ENCODE measurements at regions not wholly inside any gene's neighbourhood (a gene's known extent, or its start where the extent isn't known, plus 50 kb on each side); places are given as distances from the start of the nearest gene placed in this dataset.
"Not testable (repeated sequence)": the region's sequence is repeated elsewhere in the genome, so short reads cannot be mapped to it uniquely, and the experiment has no call there.

- Mint-ChIP-seq H3K27ac (no peak overlapping the region), H3K4me1 (no peaks in the 10 kb centered on the region), H3K9me3 (no peaks in the 10 kb centered on the region), H3K36me3 (no peaks in the 10 kb centered on the region), H3K27me3 (no peaks in the 10 kb centered on the region), H3K4me3 (no peak overlapping the region)
- ATAC-seq (ENCODE audit: low read depth) (no peak), DNase-seq (no peak)
- POLR2A ChIA-PET: no interaction called here
Observed at GRCh38 chr4:164239976-164240375, 514.0 kb upstream of the SMIM31 start.

GRCh38 chr4:164251257-164251656 is 502.7 kb upstream of the SMIM31 start:
- no peak overlapping the region for H3K27ac Mint-ChIP-seq
- H3K27me3 Mint-ChIP-seq: no peaks in the 10 kb centered on the region
- no peaks in the 10 kb centered on the region for H3K36me3 Mint-ChIP-seq
- H3K4me3 Mint-ChIP-seq: no peak overlapping the region
- POLR2A ChIA-PET: no interaction called here
- no peaks in the 10 kb centered on the region for H3K4me1 Mint-ChIP-seq
- ATAC-seq (ENCODE audit: low read depth): no peak
- H3K9me3 Mint-ChIP-seq: no peaks in the 10 kb centered on the region
- DNase-seq: no peak

- H3K27ac Mint-ChIP-seq: no peak overlapping the region
- H3K27me3 Mint-ChIP-seq: no peaks in the 10 kb centered on the region
- no peak for DNase-seq
- no peaks in the 10 kb centered on the region for H3K9me3 Mint-ChIP-seq
- ATAC-seq (ENCODE audit: low read depth): no peak
- POLR2A ChIA-PET: no interaction called here
- H3K4me1 Mint-ChIP-seq: no peaks in the 10 kb centered on the region
- no peak overlapping the region for H3K4me3 Mint-ChIP-seq
- H3K36me3 Mint-ChIP-seq: no peaks in the 10 kb centered on the region
Observed at GRCh38 chr4:164252286-164252685, 501.6 kb upstream of the SMIM31 start.

GRCh38 chr4:164261831-164262230 is 492.1 kb upstream of the SMIM31 start:
- no peaks in the 10 kb centered on the region for H3K4me1 Mint-ChIP-seq
- no peak overlapping the region for H3K4me3 Mint-ChIP-seq
- no peak overlapping the region for H3K27ac Mint-ChIP-seq
- DNase-seq (no peak), ATAC-seq (ENCODE audit: low read depth) (no peak)
- no peaks in the 10 kb centered on the region for H3K9me3 Mint-ChIP-seq
- no peaks in the 10 kb centered on the region for H3K27me3 Mint-ChIP-seq
- POLR2A ChIA-PET: no interaction called here
- H3K36me3 Mint-ChIP-seq: no peaks in the 10 kb centered on the region

GRCh38 chr4:164262508-164262907 is 491.4 kb upstream of the SMIM31 start:
- H3K9me3 Mint-ChIP-seq, H3K36me3 Mint-ChIP-seq: not testable (repeated sequence)

GRCh38 chr4:164277414-164277813 is 476.5 kb upstream of the SMIM31 start:
- H3K4me1 Mint-ChIP-seq; ATAC-seq (ENCODE audit: low read depth); H3K36me3 Mint-ChIP-seq; H3K4me3 Mint-ChIP-seq; H3K9me3 Mint-ChIP-seq; POLR2A ChIA-PET; DNase-seq; H3K27me3 Mint-ChIP-seq; H3K27ac Mint-ChIP-seq: not testable (repeated sequence)

More at GRCh38 chr4:164262508-164262907, 491.4 kb upstream of the SMIM31 start:
- H3K27ac Mint-ChIP-seq; DNase-seq; POLR2A ChIA-PET; H3K27me3 Mint-ChIP-seq; ATAC-seq (ENCODE audit: low read depth); H3K4me1 Mint-ChIP-seq; H3K4me3 Mint-ChIP-seq: not testable (repeated sequence)

- Mint-ChIP-seq H3K27me3 (no peaks in the 10 kb centered on the region), H3K36me3 (no peaks in the 10 kb centered on the region), H3K9me3 (no peaks in the 10 kb centered on the region), H3K4me1 (no peaks in the 10 kb centered on the region), H3K4me3 (no peak overlapping the region), H3K27ac (no peak overlapping the region)
- POLR2A ChIA-PET: no interaction called here
- no peak for DNase-seq
- ATAC-seq (ENCODE audit: low read depth): no peak
Observed at GRCh38 chr4:164287173-164287572, 466.8 kb upstream of the SMIM31 start.

GRCh38 chr4:164288578-164288977 is 465.4 kb upstream of the SMIM31 start:
- ATAC-seq (ENCODE audit: low read depth) (no peak), DNase-seq (no peak)
- Mint-ChIP-seq H3K4me3 (no peak overlapping the region), H3K27ac (no peak overlapping the region), H3K9me3 (no peaks in the 10 kb centered on the region), H3K4me1 (no peaks in the 10 kb centered on the region), H3K36me3 (no peaks in the 10 kb centered on the region), H3K27me3 (no peaks in the 10 kb centered on the region)
- POLR2A ChIA-PET: no interaction called here

GRCh38 chr4:164293203-164293602 is 460.7 kb upstream of the SMIM31 start:
- H3K4me1 Mint-ChIP-seq: no peaks in the 10 kb centered on the region
- POLR2A ChIA-PET: no interaction called here
- no peak overlapping the region for H3K4me3 Mint-ChIP-seq
- no peaks in the 10 kb centered on the region for H3K9me3 Mint-ChIP-seq
- ATAC-seq (ENCODE audit: low read depth): no peak
- no peaks in the 10 kb centered on the region for H3K36me3 Mint-ChIP-seq
- no peak for DNase-seq
- no peaks in the 10 kb centered on the region for H3K27me3 Mint-ChIP-seq
- H3K27ac Mint-ChIP-seq: no peak overlapping the region

GRCh38 chr4:164293743-164294142 is 460.2 kb upstream of the SMIM31 start:
- no peak for ATAC-seq (ENCODE audit: low read depth)
- POLR2A ChIA-PET: no interaction called here
- Mint-ChIP-seq H3K4me1 (no peaks in the 10 kb centered on the region), H3K27me3 (no peaks in the 10 kb centered on the region), H3K4me3 (no peak overlapping the region), H3K36me3 (no peaks in the 10 kb centered on the region), H3K27ac (no peak overlapping the region), H3K9me3 (no peaks in the 10 kb centered on the region)
- DNase-seq: no peak

GRCh38 chr4:164301430-164301829 is 452.5 kb upstream of the SMIM31 start:
- no peak for ATAC-seq (ENCODE audit: low read depth)
- H3K36me3 Mint-ChIP-seq: no peaks in the 10 kb centered on the region
- no peaks in the 10 kb centered on the region for H3K27me3 Mint-ChIP-seq
- no peaks in the 10 kb centered on the region for H3K4me1 Mint-ChIP-seq
- no peak overlapping the region for H3K4me3 Mint-ChIP-seq
- H3K9me3 Mint-ChIP-seq: no peaks in the 10 kb centered on the region
- no peak overlapping the region for H3K27ac Mint-ChIP-seq
- POLR2A ChIA-PET: no interaction called here
- DNase-seq: no peak

GRCh38 chr4:164304101-164304639 is 449.8 kb upstream of the SMIM31 start:
- Mint-ChIP-seq H3K4me1 (no peaks in the 10 kb centered on the region), H3K4me3 (no peak overlapping the region), H3K9me3 (no peaks in the 10 kb centered on the region), H3K27ac (no peak overlapping the region), H3K36me3 (no peaks in the 10 kb centered on the region), H3K27me3 (no peaks in the 10 kb centered on the region)
- no peak for DNase-seq
- ATAC-seq (ENCODE audit: low read depth): no peak
- POLR2A ChIA-PET: no interaction called here

- Mint-ChIP-seq H3K27me3 (no peaks in the 10 kb centered on the region), H3K27ac (no peak overlapping the region), H3K36me3 (no peaks in the 10 kb centered on the region), H3K9me3 (no peaks in the 10 kb centered on the region), H3K4me1 (no peaks in the 10 kb centered on the region), H3K4me3 (no peak overlapping the region)
- DNase-seq (no peak), ATAC-seq (ENCODE audit: low read depth) (no peak)
- POLR2A ChIA-PET: no interaction called here
Observed at GRCh38 chr4:164304861-164305260, 449.1 kb upstream of the SMIM31 start.

- no peaks in the 10 kb centered on the region for H3K27me3 Mint-ChIP-seq
- no peaks in the 10 kb centered on the region for H3K36me3 Mint-ChIP-seq
- no peaks in the 10 kb centered on the region for H3K4me1 Mint-ChIP-seq
- H3K27ac Mint-ChIP-seq: no peak overlapping the region
- DNase-seq (no peak), ATAC-seq (ENCODE audit: low read depth) (no peak)
- no peaks in the 10 kb centered on the region for H3K9me3 Mint-ChIP-seq
- POLR2A ChIA-PET: no interaction called here
- H3K4me3 Mint-ChIP-seq: no peak overlapping the region
Observed at GRCh38 chr4:164307262-164307661, 446.7 kb upstream of the SMIM31 start.

GRCh38 chr4:164312671-164313070 is 441.3 kb upstream of the SMIM31 start:
- Mint-ChIP-seq H3K27me3 (no peaks in the 10 kb centered on the region), H3K4me1 (no peaks in the 10 kb centered on the region), H3K9me3 (no peaks in the 10 kb centered on the region), H3K27ac (no peak overlapping the region), H3K36me3 (no peaks in the 10 kb centered on the region), H3K4me3 (no peak overlapping the region)
- no peak for ATAC-seq (ENCODE audit: low read depth)
- POLR2A ChIA-PET: no interaction called here
- no peak for DNase-seq
